GM12878 (cell line): ENCODE measurements at regions not wholly inside any gene's neighbourhood (a gene's known extent, or its start where the extent isn't known, plus 50 kb on each side); places are given as distances from the start of the nearest gene placed in this dataset.

ENCODE experiments used
- ATAC-seq: fragments of 200-7000 bp; cut with Tn5 transposase; 3 replicates; pipeline ENCODE4 v1.9.1; 2020; ENCODE audit warnings: mild to moderate bottlenecking, moderate library complexity
- BruUV-seq: library from RNA; stranded (reverse); fragments of 400-500 nt; replicated peaks from 2 replicates; lab custom pipeline; 2021; lab: Mats Ljungman, UMichigan
- CTCF ChIA-PET: fragments of 300-600 bp; sonication (Branson Sonifier 250); formaldehyde crosslinking; extraction: SDS; loops from one replicate; lab custom pipeline; 2021; ENCODE audit warnings: inconsistent platforms; lab: Yijun Ruan, JAX
- POLR2A ChIA-PET: fragments of 350-600 bp; formaldehyde crosslinking; extraction: SDS; loops from one replicate; lab custom pipeline; 2021; ENCODE audit warnings: inconsistent platforms; lab: Charles Lee
- RAD21 ChIA-PET: fragments of 300-600 bp; sonication (Branson Sonifier 250); formaldehyde crosslinking; loops from one replicate; lab custom pipeline; 2023; ENCODE audit warnings: antibody characterized with exemption; ENCODE audit not compliant: unreplicated experiment; lab: Charles Lee
- SMC1A ChIA-PET: fragments of 300-600 bp; sonication (Branson Sonifier 250); formaldehyde crosslinking; loops from one replicate; lab custom pipeline; 2023; ENCODE audit not compliant: unreplicated experiment, uncharacterized antibody; lab: Charles Lee
- DNase-seq: peaks from one replicate; pipeline ENCODE4 v3.0.0-alpha.2; 2011; ENCODE audit warnings: low read depth, low spot score
- FAIRE-seq: peaks from 3 replicates; lab custom pipeline; 2011; peaks lifted over from hg19 to GRCh38; lab: Jason Lieb, UNC
- H2AFZ ChIP-seq: 2 replicates; pipeline ENCODE4 v1.6.0; 2011; ENCODE audit warnings: low read depth, low read length, control low read depth; ENCODE audit not compliant: control insufficient read depth
- H3K27ac ChIP-seq: 2 replicates; pipeline ENCODE4 v1.5.1; 2011; ENCODE audit warnings: control low read depth; ENCODE audit not compliant: control insufficient read depth, insufficient read depth
- H3K27me3 ChIP-seq, 2 experiments: replicated peaks in 1 of 2; 2 replicates each; pipeline versions ENCODE4 v1.6.0 to v1.6.1; 2011; ENCODE audit warnings: low read length in 1 of 2; ENCODE audit not compliant: control insufficient read depth in 2 of 2, insufficient read depth in 2 of 2
- H3K36me3 ChIP-seq, 2 experiments: 2 replicates each; pipeline ENCODE4 v1.5.1; 2011; ENCODE audit warnings: low read length in 1 of 2; ENCODE audit not compliant: control insufficient read depth in 2 of 2, insufficient read depth in 2 of 2
- H3K4me1 ChIP-seq: 2 replicates; pipeline ENCODE4 v1.6.1; 2011; ENCODE audit warnings: mild to moderate bottlenecking, low read length, moderate library complexity, mixed read lengths; ENCODE audit not compliant: control insufficient read depth, insufficient read depth
- H3K4me2 ChIP-seq: 2 replicates; pipeline ENCODE4 v1.6.0; 2011; ENCODE audit warnings: control low read depth; ENCODE audit not compliant: control insufficient read depth, insufficient read depth
- H3K4me3 ChIP-seq: fragments of 200-600 bp; sonication (generic); 2 replicates; pipeline ENCODE4 v1.5.1; 2016
- H3K79me2 ChIP-seq: 2 replicates; pipeline ENCODE4 v1.6.0; 2011; ENCODE audit warnings: low read length; ENCODE audit not compliant: control insufficient read depth, insufficient read depth
- H3K9ac ChIP-seq: 2 replicates; pipeline ENCODE4 v1.8.0; 2011; ENCODE audit warnings: low read length, control low read depth, mixed read lengths; ENCODE audit not compliant: control insufficient read depth, insufficient read depth
- H3K9me3 ChIP-seq: replicated peaks from 3 replicates; pipeline ENCODE4 v1.5.1; 2011; ENCODE audit warnings: mild to moderate bottlenecking, low read length; ENCODE audit not compliant: control insufficient read depth, insufficient read depth
- H4K20me1 ChIP-seq: 2 replicates; pipeline ENCODE4 v1.6.0; 2011; ENCODE audit not compliant: control insufficient read depth, insufficient read depth
- BCL11A ChIP-seq: IDR thresholded peaks from 2 replicates; pipeline ENCODE4 v1.6.1; 2011; ENCODE audit warnings: low read depth, low read length
- EZH2 ChIP-seq: IDR thresholded peaks from 2 replicates; pipeline ENCODE4 v1.6.1; 2012; ENCODE audit warnings: low read depth, mild to moderate bottlenecking, control low read depth, inconsistent platforms, low read length, borderline replicate concordance; ENCODE audit not compliant: control insufficient read depth
- HDGF ChIP-seq: fragments of 450-650 bp; IDR thresholded peaks from 2 replicates; pipeline ENCODE4 v1.6.1; 2016; ENCODE audit warnings: antibody characterized with exemption
- NFXL1 ChIP-seq: fragments of 450-650 bp; IDR thresholded peaks from 2 replicates; pipeline ENCODE4 v1.6.1; 2017; ENCODE audit warnings: antibody characterized with exemption, mild to moderate bottlenecking, borderline replicate concordance
- RELA ChIP-seq: fragments of 450-650 bp; IDR thresholded peaks from 2 replicates; pipeline ENCODE4 v1.8.0; 2014; ENCODE audit warnings: borderline replicate concordance; ENCODE audit not compliant: partially characterized antibody
- SIX5 ChIP-seq: IDR thresholded peaks from 2 replicates; pipeline ENCODE4 v1.6.1; 2011; ENCODE audit warnings: mild to moderate bottlenecking, low read depth, low read length, moderate library complexity; ENCODE audit not compliant: severe bottlenecking
- WGBS: methylation state at CpG from one replicate; pipeline ENCODE4 v1.1.6; 2016; ENCODE audit warnings: low lambda C conversion rate; ENCODE audit not compliant: insufficient replicate concordance, insufficient coverage; ENCODE audit errors: missing lambda C conversion rate; 5-methylcytosine and 5-hydroxymethylcytosine counted together
- in situ Hi-C: fragments of 300-500 bp; cut with MboI; formaldehyde crosslinking; loops from 9 replicates; pipeline ENCODE4 v1.14.3; 2018; ENCODE audit warnings: mixed read lengths
- intact Hi-C: fragments of 100-400 bp; cut with micrococcal nuclease; formaldehyde crosslinking; loops from one replicate; pipeline ENCODE4 v1.14.2; 2022; ENCODE audit not compliant: unreplicated experiment
- TF ChIP-seq, protein P1 (sequence below): fragments of 450-650 bp; IDR thresholded peaks from 2 replicates; pipeline ENCODE4 v1.6.1; 2014; ENCODE audit warnings: mild to moderate bottlenecking
- TF ChIP-seq, protein P2 (sequence below): IDR thresholded peaks from 2 replicates; pipeline ENCODE4 v1.6.1; 2011; ENCODE audit warnings: borderline replicate concordance, low read depth, mild to moderate bottlenecking, moderate library complexity, low read length; ENCODE audit not compliant: insufficient read depth, poor library complexity, severe bottlenecking

- ChIA-PET SMC1A (interaction anchor here (1.0 kb wide), 1 partner anchor 15 kb away, joined by 3 read pairs; no protein-coding TSS in a partner anchor), CTCF (no interaction called here), POLR2A (no interaction called here), RAD21 (no interaction called here)
- Histone ChIP-seq H3K9me3 (no peaks in the 10 kb centered on the region; the same call in 1 of the 3 replicates), H3K27me3 (peaks cover 0 to 2% of the 10 kb centered on the region in 2 experiments; a peak in 3 of 4 replicates), H3K4me2 (no peak overlapping the region), H3K4me1 (no peaks in the 10 kb centered on the region), H3K27ac (no peak overlapping the region), H3K4me3 (no peak overlapping the region), H3K9ac (no peak overlapping the region), H3K36me3 (no peaks in the 10 kb centered on the region), H4K20me1 (no peaks in the 10 kb centered on the region), H3K79me2 (no peaks in the 10 kb centered on the region), H2AFZ (no peak overlapping the region)
- no peak for TF ChIP-seq NFXL1
- ATAC-seq (no peak), FAIRE-seq (no peak), DNase-seq (no peak)
- intact Hi-C loops, result no loop called here
- 16% methylated on average over 10 of the region's 10 CpGs for WGBS
- BruUV-seq, result no TSS peak
- in situ Hi-C loops, result no loop called here
These were observed 227.0 kb downstream of the ADAMTS15 start for GRCh38 chr11:130675371-130675821.

GRCh38 chr11:130675917-130676316 lies 227.5 kb downstream of the ADAMTS15 start:
- POLR2A ChIA-PET, result no interaction called here

More at GRCh38 chr11:130675917-130676316, 227.5 kb downstream of the ADAMTS15 start:
- Histone ChIP-seq H3K4me2 (no peak overlapping the region), H3K9ac (no peak overlapping the region), H3K9me3 (no peaks in the 10 kb centered on the region; the same call in 1 of the 3 replicates), H3K36me3 (no peaks in the 10 kb centered on the region), H3K79me2 (no peaks in the 10 kb centered on the region), H3K27ac (no peak overlapping the region), H3K4me3 (no peak overlapping the region), H3K4me1 (no peaks in the 10 kb centered on the region), H2AFZ (no peak overlapping the region), H3K27me3 (peaks cover 0 to 2% of the 10 kb centered on the region in 2 experiments; a peak in 3 of 4 replicates), H4K20me1 (no peaks in the 10 kb centered on the region)
- BruUV-seq, result no TSS peak
- intact Hi-C loops, result no loop called here
- ChIA-PET CTCF (no interaction called here), SMC1A (no interaction called here), RAD21 (no interaction called here)
- DNase-seq (no peak), FAIRE-seq (no peak)
- WGBS, result 54% methylated on average over 1 of the region's 1 CpG
- TF ChIP-seq HDGF (no peak), RELA (no peak), BCL11A (no peak), EZH2 (no peak), SIX5 (no peak)
- TF ChIP-seq, protein P1, sequence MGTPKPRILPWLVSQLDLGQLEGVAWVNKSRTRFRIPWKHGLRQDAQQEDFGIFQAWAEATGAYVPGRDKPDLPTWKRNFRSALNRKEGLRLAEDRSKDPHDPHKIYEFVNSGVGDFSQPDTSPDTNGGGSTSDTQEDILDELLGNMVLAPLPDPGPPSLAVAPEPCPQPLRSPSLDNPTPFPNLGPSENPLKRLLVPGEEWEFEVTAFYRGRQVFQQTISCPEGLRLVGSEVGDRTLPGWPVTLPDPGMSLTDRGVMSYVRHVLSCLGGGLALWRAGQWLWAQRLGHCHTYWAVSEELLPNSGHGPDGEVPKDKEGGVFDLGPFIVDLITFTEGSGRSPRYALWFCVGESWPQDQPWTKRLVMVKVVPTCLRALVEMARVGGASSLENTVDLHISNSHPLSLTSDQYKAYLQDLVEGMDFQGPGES, result no peak
- TF ChIP-seq, protein P2, sequence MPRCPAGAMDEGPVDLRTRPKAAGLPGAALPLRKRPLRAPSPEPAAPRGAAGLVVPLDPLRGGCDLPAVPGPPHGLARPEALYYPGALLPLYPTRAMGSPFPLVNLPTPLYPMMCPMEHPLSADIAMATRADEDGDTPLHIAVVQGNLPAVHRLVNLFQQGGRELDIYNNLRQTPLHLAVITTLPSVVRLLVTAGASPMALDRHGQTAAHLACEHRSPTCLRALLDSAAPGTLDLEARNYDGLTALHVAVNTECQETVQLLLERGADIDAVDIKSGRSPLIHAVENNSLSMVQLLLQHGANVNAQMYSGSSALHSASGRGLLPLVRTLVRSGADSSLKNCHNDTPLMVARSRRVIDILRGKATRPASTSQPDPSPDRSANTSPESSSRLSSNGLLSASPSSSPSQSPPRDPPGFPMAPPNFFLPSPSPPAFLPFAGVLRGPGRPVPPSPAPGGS, result no peak
- TF ChIP-seq, all 136 proteins: peak for 0
- in situ Hi-C loops, result no loop called here
- no peak for ATAC-seq
